ENCODE measurements at regions not wholly inside any gene's neighbourhood (a gene's known extent, or its start where the extent isn't known, plus 50 kb on each side); places are given as distances from the start of the nearest gene placed in this dataset.

GRCh38 chr11:115607621-115608221 lies 103.5 kb upstream of the CADM1 start:
- TF ChIP-seq EZH2phosphoT487 (IDR thresholded peaks at IDR 0.05; ENCODE audit: insufficient read depth, low read depth) (no peak), EZH2 (IDR thresholded peaks at IDR 0.05; ENCODE audit: insufficient read depth, poor library complexity, severe bottlenecking) (no peak)

All from GM23248 (cell line).